GM18520 (cell line): ENCODE measurements at regions not wholly inside any gene's neighbourhood (a gene's known extent, or its start where the extent isn't known, plus 50 kb on each side); places are given as distances from the start of the nearest gene placed in this dataset.
"Not testable (repeated sequence)": the region's sequence is repeated elsewhere in the genome, so short reads cannot be mapped to it uniquely, and the experiment has no call there.

Experiments used
- ATAC-seq: cut with Tn5 transposase; IDR thresholded peaks from one replicate; pipeline ENCODE4 v1.9.1; 2021; ENCODE audit not compliant: unreplicated experiment

DNA sequence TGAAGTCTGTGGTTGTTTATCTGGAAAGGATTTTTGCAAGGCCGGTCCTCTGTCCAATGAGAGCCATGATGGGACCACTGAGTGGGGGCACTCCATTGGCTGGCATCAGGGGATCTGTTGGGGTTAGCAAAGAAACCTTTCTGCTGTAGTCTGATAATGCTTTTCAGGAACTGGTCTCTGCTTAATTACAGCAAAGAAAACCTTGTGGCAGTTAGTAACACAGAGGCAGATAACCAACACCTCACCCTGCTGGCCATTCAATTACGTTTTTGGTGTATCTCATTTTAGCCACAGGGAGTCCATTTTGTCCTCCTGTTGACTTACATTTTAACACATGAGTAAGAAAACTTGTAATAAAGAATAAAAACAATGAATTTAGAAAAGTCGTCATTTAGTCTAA, 629.3 kb upstream of the MDGA2 start:
- ATAC-seq: no peak

DNA sequence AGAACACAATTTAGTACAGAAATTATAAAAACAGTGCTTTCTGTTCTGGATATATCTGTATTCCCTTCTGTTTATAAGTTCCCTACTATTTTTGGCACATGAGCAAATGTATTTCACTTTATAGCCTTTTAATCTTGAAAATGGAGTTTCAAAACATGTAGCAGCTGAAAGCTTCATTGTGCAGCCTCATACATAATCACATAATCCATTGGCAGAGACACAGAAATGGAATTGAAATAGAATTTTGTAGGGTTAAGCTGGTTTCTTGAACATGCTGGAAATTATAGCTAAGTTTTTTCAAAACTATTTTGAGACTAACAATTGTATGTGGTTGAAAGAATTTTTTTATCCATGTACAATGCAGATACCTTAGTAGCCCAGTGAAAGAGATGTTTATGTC, 614.3 kb upstream of the MDGA2 start:
- no peak for ATAC-seq

DNA sequence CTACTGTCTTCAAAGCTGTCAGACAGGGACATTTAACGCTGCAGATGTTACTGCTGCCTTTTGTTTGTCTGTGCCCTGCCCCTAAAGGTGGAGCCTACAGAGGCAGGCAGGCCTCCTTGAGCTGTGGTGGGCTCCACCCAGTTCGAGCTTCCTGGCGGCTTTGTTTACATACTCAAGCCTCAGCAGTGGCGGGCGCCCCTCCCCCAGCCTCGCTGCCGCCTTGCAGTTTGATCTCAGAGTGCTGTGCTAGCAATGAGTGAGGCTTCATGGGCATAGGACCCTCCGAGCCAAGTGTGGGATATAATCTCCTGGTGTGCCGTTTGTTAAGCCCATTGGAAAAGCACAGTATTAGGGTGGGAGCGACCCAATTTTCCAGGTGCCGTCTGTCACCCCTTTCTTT, 609.8 kb upstream of the MDGA2 start:
- not testable (repeated sequence) for ATAC-seq

DNA sequence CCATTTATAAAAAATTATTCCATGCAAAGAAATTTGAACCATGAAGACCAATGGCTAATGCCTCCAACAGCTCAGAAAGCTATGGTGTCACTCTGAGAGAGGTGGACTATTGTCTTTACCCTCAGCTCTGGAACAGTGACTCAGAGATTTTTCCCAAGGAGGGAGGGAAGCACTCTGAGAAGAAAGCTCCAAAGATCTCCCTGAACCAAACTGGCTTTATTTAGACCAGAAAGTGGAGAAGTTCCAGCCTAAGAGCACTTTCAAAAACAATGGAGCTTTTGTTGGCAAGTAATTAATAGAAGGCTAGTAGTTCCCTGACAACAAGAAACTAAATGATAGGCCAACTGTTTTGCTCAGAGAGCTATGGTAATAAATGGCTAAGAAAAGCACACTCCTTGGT, 599.9 kb upstream of the MDGA2 start:
- ATAC-seq: no peak

DNA sequence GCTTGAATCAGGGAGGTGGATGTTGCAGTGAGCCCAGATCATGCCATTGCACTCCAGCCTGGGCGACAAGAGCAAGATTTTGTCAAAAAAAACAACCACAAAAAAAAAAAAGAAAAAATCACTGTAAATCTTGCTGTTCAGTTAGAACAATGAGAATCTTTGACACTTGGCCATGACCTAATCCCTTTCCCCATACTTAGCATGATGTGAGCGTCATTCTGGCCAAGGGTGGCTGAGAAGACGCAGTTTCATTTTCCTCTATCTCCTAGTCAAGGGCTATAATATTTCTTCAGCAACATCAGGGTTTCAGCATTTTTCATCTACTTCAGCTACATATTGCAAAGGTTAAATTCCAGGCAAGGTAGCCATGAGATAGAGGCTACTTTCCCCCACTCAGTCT, 599.4 kb upstream of the MDGA2 start:
- ATAC-seq: no peak

DNA sequence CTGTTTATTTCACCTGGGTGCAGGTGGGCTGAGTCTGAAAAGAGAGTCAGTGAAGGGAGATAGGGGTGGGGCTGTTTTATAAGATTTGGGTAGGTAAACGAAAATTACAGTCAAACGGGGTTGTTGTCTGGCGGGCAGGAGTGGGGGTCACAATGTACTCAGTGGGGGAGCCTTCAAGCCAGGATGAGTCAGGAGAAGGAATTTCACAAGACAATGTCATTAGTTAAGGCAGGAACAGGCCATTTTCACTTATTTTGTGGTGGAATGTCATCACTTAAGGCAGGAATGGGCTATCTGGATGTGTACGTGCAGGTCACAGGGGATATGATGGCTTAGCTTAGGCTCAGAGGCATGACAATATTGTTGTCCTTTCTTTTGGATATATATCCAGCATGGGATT, 592.5 kb upstream of the MDGA2 start:
- not testable (repeated sequence) for ATAC-seq

DNA sequence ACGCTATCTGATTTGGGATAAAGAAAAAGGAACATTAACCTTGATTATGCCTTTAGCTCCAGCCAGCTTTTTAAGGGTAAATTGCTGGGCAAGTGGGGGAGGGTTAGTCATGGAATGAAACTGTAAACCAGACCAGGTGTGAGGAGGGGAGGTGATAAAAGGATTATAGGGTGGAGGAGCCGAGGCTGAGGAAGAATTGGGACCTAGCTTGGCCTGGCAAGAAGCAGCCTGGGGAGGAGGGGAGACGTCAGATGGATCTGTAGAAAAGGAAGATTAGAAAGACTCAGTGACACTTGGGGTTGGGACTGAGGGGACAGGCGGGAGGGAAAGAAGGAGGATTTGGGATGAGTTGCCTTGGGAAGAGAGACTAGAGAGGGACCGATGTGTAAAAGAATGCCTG, 590.8 kb upstream of the MDGA2 start:
- not testable (repeated sequence) for ATAC-seq

DNA sequence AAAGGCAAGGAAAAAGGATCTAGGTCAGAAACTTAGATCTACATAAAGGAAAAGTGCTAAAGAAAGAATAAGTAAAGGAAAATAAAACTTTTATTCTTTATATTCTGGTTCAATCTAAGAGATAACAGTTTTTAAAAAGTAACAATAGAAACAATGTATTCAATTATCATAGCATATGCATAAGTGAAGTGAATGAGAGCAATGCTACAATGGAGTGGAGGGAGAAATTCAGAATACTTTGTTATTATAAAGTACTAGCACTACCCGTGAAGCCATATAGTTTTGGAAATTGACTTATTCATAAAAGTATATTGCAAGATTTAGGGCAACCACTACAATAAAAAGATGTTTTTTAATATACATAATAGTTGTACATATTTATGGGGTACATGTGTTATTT, 586.0 kb upstream of the MDGA2 start:
- no peak for ATAC-seq

DNA sequence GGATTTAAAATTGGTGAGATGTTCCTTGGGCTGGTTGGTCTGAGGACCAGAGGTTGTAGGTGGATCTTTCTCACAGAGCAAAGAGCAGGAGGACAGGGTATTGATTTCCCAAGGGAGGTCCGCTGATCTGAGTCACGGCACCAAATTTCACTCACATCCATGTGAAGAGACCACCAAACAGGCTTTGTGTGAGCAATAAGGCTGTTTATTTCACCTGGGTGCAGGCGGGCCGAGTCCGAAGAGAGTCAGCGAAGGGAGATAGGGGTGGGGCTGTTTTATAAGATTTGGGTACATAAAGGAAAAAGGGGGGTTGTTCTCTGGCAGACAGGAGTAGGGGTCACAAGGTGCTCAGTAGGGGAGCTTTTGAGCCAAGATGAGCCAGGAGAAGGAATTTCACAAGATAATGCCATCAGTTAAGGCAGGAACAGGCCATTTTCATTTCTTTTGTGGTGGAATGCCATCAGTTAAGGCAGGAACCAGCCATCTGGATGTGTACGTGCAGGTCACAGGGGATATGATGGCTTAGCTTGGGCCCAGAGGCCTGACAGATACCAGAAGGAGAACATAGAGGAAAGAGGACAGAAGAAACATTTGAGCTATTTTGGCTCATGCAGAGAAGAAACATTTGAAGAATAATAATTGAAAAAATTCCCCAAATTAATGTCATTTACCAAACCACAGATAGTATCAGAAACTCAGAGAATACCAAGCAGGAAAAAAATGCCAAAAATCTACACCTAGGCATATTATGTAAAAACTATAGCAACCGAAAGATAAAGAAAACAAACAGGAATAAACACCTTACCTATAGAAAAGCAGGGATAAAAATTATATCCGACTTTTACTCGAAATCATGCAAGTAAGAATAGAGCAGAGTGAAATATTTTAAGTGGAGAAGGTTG, 585.2 kb upstream of the MDGA2 start:
- ATAC-seq: not testable (repeated sequence)

DNA sequence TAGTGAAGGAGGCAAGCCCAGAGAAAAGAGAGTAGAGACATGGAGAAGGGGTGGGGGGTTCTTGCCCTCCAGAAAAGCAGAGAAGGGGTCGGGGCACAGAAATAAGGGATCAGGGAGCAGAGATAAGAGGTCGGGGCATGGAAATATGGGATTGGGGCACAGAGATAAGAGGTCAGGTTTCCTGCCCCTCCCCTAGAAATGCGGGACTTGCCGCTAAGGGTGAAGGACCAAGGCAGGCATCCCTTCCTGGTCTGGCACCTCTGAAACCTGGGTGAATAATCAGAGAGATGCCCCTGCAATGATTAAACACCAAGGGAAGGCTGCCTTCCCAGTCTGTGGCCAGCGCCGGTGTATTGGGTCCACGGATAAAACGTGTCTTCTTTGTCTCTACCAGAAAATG, 584.5 kb upstream of the MDGA2 start:
- ATAC-seq: not testable (repeated sequence)

DNA sequence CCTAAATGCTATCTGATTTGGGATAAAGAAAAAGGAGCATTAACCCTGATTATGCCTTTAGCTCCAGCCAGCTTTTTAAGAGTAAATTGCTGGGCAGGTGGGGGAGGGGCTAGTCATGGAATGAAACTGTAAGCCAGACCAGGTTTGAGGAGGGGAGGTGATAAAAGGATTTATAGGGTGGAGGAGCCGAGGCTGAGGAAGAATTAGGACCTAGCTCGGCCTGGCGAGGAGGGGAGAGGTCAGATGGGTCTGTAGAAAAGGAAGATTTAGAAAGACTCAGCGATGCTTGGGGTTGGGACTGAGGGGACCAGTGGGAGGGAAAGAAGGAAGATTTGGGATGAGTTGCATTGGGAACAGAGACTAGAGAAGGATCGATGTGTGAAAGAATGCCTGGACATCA, 583.8 kb upstream of the MDGA2 start:
- not testable (repeated sequence) for ATAC-seq

DNA sequence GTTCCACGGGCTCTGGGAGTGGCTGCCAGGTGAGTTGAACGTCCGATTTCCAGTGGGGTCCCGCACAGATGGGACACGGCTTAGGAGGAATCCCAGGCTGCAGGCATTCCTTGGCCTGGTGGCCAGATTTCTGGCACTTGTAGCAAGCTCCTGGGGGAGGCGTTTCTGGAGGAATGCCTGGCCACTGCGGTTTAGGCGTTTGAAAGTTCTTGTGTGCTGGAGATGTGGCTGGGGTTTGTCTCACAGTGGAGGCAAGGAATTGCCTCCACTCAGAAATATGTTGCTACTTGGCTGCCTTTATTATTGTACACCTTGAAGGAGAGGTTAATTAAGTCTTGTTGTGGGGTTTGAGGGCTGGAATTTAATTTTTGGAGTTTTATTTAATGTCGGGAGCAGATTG, 583.3 kb upstream of the MDGA2 start:
- ATAC-seq: not testable (repeated sequence)

DNA sequence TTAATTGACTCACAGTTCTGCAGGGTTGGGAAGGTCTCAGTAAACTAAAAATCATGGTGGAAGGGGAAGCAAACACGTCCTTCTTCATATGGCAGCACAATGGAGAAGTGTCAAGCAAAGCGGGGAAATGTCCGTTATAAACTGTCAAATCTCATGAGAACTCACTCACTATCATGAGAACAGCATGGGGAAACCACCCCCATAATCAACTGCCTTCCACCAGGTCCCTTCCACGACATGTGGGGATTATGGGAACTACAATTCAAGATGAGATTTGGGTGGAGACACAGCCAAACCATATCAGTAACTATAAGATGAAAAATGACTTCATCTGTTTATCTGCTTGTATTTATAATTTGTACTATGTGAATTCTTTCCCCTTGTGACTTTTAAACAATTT, 577.6 kb upstream of the MDGA2 start:
- no peak for ATAC-seq

DNA sequence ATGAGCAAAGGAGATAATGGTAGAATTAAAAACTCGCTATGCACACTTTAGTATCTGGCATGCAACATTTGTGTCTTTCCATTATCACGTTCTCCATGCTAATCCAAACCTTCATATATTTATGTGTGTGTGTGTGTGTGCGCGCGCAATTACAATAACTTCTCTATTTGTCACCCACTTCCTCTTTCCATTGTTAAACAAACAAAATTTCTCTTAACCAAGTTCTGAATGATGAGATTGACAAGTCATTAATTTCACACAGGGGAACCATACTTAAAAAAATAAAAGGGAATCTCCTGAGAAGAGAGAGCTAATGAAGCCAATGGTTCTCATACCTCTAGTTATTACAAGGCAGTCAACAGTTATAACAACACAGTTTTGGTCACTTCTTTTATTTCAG, 575.9 kb upstream of the MDGA2 start:
- no peak for ATAC-seq

DNA sequence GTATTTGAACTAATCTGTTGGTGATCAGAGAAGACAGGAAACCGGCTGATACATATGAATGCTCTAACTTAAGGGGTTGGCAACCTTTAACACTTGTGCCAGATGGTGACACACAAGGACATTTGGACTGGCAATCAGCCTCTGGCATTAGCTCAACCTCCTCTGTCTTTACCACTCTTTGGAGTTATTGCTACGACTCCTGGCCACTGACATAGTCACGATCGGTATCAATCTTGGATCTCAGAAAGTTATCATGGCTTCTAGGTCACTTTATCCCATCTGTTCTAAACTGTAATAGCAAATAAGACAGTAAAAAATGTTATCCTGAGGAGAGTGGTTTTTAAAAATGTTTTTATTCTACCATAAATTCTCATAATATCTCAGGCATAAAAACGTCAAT, 575.2 kb upstream of the MDGA2 start:
- no peak for ATAC-seq

DNA sequence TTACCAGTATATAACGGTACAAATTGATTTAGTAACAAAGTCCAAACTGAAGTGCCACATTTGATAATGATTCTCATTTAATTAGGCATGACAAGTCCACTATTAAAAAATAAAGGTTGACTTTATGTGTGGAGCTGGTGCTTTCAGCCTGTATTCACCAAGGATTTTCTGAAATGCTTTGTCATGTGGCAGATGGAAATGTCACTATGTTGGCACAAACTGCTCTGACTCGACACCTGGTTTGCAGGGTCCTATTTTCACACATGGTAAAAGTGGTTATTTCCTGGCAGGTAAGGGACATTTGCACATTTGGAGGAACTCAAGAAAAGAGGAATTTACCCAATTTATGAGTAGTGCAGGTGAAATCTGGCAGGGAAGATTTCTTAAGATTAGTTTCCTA, 572.6 kb upstream of the MDGA2 start:
- ATAC-seq: no peak

DNA sequence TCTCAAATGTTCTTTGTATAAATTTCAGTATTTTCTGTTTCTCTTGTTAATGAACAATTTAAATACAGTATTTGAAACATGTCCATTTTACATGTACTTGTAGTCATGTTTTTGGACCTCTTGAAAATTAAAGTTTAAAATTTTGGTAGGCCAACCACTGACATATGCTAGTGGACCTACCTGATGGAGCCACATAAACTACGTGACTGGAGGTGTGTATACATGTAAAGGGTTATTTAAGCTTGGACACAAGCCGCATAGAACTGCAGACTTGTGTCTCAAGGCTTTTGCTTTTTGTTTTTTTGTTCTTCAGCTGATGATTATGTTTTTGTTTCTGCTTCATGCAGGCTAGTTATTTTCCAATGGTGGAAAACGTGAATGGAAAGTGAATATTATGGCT, 568.5 kb upstream of the MDGA2 start:
- no peak for ATAC-seq

DNA sequence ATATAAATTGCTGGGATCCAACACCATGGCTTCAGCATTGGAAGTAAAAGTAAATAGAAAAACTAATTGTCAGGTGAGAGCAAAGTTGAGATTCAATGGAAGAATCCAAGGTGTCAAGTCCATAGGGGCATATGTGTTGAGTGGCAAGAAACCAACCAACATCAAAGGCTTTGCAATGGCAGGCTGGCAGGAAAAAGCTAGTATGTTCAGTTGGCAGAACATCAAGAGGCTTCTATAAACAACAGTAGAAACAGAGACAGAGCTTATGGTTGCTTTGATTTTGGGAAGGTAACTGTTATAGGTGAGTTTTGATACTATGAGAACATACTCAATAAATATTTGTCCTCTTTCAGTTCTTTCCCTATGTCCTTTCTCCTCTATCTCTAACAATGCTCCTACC, 553.7 kb upstream of the MDGA2 start:
- ATAC-seq: no peak

DNA sequence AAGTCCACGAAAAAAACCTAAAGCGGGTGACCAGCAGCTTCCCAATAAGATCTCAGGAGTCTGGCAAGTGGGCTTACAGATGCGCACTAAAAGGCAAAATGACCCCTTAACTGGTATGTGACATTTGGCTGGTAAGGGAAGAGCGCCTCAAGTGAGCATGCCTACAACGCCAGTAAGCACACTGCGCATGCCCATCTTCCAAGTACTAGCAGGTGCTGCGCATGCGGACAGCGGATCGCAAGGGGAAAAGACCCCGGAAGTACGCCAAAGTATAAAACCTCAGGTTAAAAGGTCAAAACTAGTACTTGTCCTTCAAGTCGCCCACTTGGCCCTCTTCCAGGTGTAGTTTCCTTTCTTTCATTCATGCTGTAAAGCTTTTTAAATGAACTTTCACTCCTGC, 518.5 kb upstream of the MDGA2 start:
- ATAC-seq: no peak

DNA sequence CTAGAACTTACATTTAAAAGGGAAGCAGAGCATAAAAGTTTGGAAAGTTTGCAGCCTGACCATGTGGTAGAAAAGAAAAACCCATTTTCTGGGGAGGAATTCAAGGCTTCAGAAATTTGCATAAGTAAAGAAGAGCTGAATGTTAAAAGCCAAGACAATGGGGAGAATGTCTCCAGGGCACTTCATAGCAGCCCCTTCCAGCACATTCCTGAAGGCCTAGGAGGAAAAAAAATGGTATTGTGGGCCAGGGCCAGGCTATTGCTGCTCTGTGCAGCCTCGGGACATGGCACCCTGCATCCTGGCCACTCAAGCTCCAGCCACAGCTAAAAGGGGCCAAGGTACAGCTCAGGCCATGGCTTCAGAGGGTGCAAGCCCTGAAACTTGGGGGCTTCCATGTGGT, 474.2 kb upstream of the MDGA2 start:
- not testable (repeated sequence) for ATAC-seq

DNA sequence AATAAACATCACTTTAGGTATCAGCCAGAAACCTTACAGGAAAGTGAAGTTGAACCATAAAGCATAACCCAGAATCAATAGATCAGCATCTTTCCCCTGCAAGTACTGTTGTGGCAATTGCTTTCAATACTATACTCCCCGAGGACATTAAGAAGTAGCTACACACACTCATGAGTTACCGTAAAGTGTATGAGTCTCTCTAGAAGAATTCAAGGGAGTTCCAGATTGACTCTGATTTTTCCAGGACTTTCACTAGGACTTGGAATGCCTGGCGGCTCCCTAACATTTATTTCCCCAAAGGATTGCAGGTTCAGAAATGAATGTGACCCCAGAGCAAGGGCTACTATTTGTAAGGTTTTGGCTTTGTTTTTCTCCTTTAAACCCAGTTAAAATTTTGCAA, 465.4 kb upstream of the MDGA2 start:
- ATAC-seq: no peak

DNA sequence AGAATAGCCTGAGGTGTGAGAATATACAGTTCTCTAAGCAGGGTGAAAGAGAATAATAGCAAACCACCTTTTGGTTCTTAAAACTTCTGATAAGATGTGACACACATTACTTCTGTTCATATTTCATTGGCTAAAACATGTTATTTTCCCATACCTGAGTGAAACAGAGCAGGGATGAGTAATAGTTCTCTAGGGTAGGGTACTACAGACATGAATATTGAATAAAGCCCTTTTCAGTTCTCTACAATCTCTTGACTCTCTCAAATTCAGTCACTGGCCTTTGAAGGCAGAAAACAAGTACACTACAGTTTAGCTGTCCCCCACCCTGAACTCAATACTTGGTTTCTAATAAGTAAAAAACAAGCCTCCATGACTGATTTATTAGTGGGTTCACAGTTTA, 454.1 kb upstream of the MDGA2 start:
- ATAC-seq: no peak

DNA sequence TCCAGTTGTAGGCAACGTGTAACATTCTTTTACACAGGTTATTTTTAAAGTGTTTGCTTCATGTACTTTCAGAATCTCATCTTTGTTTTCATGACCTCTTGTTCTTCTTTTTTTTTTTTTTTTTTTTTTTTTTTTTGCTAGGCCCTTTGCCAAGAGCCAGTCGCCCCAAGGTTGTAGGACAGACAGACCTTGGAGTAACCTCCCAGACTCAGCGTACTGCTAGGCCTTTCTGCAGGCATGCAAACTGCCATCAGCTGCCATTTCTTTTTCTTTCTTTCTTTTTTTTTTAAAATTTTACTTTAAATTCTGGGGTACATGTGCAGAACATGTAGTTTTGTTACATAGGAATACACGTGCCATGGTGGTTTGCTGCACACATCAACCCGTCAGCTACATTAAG, 452.3 kb upstream of the MDGA2 start:
- ATAC-seq: no peak
